COLO668 (cell line): ENCODE measurements at regions not wholly inside any gene's neighbourhood (a gene's known extent, or its start where the extent isn't known, plus 50 kb on each side); places are given as distances from the start of the nearest gene placed in this dataset.

Experiments
- DNase-seq: peaks from one replicate; lab custom pipeline; 2025; ENCODE audit not compliant: unreplicated experiment; lab: John Stamatoyannopoulos, UW

DNA sequence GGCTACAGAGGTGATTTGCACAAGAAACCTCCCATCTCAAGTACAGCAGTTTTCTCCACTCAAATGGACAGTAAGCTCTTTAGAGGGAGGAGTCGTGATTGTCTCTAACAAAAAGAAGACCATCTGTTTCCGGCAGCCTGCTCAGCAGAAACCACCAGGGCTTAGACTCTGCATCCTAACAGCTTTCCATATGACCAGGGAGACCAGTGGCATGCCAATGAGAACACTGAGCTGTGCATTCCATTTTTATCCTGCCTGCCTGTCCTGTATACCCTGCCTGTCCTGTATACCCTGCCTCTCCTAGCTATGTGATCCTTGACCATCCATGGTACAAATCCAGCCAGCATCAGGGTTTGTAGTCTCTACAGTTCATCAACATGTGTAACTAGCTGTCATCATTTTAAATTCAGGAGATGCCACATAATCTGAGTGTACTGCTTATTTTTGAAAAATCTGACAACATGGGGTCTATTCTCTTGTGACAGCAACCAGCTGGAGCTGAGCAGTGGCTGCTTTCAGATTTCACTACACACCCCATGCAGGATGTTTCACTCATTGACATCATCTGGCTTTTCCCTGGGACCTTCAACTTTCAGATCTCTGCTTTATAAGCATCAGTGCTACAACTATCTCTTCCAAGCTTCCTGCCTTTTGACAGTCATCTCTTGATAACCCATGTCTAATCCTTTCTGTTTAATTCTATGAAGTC lies 50.5 kb upstream of the POU2AF2 start:
- no peak for DNase-seq

GRCh38 chr11:111193924-111194490 lies 51.5 kb upstream of the POU2AF2 start:
- no peak for DNase-seq

DNA sequence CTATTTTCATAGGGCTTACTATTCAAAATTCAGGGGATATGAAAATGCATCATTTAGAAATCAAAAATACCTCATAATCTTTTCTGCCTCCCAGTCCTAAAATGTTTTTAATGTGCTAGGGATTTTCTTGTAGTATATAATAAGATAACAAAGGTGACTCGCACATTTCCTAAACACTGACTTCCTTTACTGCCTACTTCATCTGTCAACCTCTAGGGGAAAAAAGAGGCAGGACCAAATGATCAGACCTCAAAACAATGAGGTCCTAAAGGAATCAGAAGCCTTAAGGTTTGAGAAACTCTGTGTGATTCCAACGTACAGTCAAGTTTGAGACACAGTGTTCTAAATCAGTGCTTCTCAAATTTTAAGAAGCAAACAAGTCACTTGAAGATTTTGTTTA lies 56.1 kb upstream of the POU2AF2 start:
- no peak for DNase-seq

GRCh38 chr11:111186308-111186915 lies 59.1 kb upstream of the POU2AF2 start:
- no peak for DNase-seq

GRCh38 chr11:111185266-111185665 lies 60.3 kb upstream of the POU2AF2 start:
- DNase-seq = no peak

DNA sequence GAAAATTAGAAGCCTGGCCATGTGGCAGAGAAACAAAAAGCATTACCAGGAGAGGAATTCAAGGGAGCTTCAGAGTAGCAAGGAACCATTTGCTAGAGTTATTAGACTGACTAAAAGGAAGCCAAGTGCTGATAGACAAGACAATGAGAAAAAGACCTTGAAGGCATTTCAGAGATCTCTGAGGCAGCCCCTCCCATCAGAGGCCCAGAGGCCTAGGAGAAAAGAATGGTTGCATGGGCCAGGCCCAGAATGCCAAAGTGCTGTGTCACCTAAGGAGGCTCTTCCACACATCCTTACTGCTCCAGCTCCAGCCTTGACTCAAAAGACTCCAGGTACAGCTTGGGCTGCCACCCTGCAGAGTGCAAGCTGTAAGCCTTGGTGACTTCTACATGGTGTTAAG lies 61.8 kb upstream of the POU2AF2 start:
- no peak for DNase-seq

DNA sequence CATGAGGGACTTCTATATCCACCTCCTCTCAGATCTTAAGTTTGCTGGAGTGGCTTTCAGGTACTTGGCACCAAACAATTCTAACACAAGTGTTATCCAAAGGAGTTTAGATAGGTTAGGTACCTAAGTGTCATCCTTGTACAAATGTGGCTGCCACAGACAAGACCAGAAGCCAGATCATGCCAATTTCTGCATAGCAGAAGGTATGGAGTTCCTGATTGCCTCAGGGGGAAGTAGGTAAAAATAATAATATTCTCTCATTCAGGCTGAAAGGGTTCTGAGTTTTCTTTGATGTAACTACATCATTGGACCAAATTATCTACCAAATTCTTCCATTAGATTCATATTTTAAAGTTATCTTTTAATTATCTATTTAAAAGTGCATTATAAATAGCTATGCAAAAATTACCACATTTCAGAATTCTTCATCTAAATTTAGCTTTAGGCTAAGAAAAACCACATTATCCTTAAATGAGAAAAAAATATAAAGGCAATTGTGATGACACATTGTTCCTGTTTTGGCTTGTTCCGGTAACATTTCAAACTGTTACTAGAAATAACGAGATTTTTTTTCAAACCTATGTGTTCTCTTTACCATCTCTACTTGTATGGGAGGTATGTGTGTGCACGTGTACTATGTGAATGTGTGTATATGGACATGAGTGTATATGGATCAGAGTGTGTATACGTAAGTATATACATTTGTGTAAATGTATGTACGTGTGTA lies 66.2 kb upstream of the POU2AF2 start:
- no peak for DNase-seq

DNA sequence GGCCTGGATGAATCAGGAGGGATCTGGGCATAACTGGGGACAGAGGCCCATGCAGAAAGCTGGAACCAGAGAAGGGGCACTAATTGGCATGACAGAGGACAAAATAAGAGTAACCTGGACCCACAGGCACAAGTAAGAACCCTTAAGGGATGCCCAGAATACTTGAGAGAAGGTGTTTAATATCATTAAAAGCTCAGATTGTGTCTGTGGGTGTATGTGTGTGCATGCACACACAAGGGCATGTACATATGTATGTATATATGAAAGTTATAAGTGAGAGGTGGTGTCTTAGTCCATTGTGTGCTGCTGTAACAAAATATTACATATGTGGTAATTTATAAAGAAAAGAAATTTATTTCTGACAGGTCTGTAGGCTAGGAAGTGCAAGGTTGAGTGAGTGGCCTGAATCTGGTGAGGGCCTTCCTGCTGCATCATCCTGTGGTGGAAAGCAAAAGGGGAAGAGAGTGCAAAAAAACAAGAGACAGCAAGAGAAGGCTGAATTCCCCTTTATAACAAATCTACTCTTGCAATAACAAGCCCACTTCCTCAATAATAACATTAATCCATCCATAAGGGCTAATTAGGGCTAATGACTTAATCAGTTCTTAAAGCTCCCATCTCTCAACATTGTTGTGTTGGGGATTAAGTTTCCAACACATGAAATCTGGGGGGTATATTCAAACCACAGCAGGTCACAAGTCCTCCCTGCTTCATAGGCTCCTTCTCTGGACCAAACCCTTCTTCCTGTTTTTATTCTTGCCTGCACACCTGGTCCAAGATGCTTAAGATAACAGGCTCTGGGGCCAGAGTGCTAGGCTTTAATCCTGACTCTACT lies 68.3 kb upstream of the POU2AF2 start:
- no peak for DNase-seq

- no peak for DNase-seq
Measured at GRCh38 chr11:111176603-111177002, 68.9 kb upstream of the POU2AF2 start.

GRCh38 chr11:111173221-111173620 lies 72.3 kb upstream of the POU2AF2 start:
- no peak for DNase-seq

DNA sequence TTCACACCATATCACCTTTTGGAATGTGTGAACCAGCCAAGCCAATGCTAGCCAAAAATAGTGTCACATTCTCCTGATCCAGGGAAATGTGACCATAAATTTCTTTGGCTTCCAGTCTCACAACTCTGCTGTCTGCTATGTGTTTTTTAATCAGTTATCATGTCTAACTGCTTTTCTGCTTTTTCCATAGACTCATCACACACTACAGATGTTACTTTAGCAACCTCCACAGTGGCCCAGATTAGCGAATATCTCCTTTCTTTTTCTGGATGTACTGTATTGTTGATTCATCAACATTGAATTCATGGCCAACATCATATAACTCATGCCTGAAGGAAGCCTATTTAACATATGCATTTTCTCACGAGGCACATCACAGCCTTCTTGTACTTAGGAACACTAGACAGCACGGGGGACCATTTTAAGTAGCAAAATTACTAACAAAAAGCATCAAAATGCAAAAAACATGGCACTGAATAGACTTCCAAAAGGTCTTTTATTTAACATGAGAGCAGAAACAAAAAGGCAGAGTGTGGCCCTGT lies 73.1 kb upstream of the POU2AF2 start:
- DNase-seq = no peak

GRCh38 chr11:111170761-111171379 lies 74.7 kb upstream of the POU2AF2 start:
- no peak for DNase-seq

- no peak for DNase-seq
Measured at GRCh38 chr11:111169367-111169766, 76.2 kb upstream of the POU2AF2 start.

GRCh38 chr11:111168871-111169270 lies 76.7 kb upstream of the POU2AF2 start:
- no peak for DNase-seq

GRCh38 chr11:111167666-111168065 lies 77.9 kb upstream of the POU2AF2 start:
- no peak for DNase-seq

GRCh38 chr11:111166598-111166997 lies 78.9 kb upstream of the POU2AF2 start:
- DNase-seq = no peak

- DNase-seq = no peak
Measured at GRCh38 chr11:111162305-111162704, 83.2 kb upstream of the POU2AF2 start.

DNA sequence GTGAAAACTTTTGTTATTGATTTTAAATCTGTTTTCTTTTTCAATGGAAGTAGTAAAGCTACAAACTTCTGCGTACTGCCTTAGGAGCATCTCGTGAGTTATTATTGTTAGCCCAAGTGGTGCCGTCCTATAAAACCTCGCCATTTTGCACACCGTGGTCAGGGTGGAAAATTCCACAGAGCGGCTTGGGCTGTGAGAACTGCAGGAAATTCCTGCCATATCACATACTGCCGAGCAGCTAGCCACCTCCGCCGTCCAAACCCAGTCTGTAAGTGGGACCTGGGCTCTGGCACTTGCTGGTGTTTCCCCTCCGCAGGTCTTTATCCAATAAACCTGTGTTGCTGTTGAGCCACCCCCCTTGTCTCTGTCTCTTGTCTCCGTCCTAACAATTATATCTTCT lies 88.0 kb upstream of the POU2AF2 start:
- no peak for DNase-seq

DNA sequence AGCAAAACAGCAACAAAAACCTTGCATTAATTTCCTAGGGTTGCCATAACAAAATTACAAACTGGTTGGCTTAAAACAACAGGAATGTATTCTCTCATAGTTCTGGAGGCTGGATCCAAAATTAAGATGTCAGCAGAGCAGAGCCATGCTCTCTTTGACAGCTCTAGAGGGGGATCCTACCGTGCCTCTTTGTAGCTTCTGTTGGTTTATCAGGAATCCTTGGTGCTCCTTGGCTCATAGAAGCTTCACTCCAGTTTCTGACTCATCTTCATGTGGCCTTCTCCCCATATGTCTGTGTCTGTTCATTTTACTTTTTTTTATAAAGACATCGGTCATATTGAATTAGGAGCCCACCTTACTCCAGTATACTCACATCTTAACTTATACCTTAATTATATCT lies 90.5 kb upstream of the POU2AF2 start:
- DNase-seq = no peak

DNA sequence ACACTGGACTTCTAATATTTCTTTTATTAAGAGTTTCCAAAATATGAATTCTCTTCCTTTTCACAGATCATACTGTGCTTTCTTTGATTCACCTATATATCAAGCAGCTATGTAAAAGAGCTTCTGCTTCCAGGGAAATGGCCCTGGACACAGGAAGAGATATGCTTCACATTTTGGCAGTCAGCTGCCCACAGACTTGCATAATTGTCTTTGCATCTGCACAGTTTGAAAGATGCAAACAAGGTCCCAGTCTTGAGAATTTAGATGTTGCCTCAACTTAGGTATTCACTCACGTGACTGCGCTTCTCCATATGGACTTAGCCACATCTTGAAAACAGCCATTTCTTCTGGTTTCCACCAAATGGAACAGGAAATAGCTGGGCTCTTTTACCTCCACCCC lies 92.3 kb upstream of the POU2AF2 start:
- DNase-seq = no peak
